Stimulated activated memory B cell treated with anti-CD40 and anti-IgM and Interleukin-4, amounts not matched to agents 10 μg/mL and 1 μg/mL and 100 μg/mL, for 72 hours (primary cell): ENCODE measurements at regions not wholly inside any gene's neighbourhood (a gene's known extent, or its start where the extent isn't known, plus 50 kb on each side); places are given as distances from the start of the nearest gene placed in this dataset.

Experiments
- ATAC-seq: fragments of 150-1000 bp; cut with Tn5 transposase; 2 replicates; pipeline ENCODE4 v1.10.0; 2021
- H3K27ac Mint-ChIP-seq: one replicate; pipeline ENCODE4 v1.8.0; 2022; ENCODE audit warnings: mild to moderate bottlenecking, mixed read lengths
- H3K27me3 Mint-ChIP-seq: one replicate; pipeline ENCODE4 v1.8.0; 2022; ENCODE audit warnings: mixed read lengths
- H3K36me3 Mint-ChIP-seq: one replicate; pipeline ENCODE4 v1.8.0; 2022; ENCODE audit warnings: mixed read lengths
- H3K4me1 Mint-ChIP-seq: one replicate; pipeline ENCODE4 v1.8.0; 2022; ENCODE audit warnings: mixed read lengths
- H3K4me3 Mint-ChIP-seq: one replicate; pipeline ENCODE4 v1.8.0; 2022; ENCODE audit warnings: mild to moderate bottlenecking, moderate library complexity, mixed read lengths
- H3K9me3 Mint-ChIP-seq: one replicate; pipeline ENCODE4 v1.8.0; 2022; ENCODE audit warnings: mixed read lengths

- no peak overlapping the region for H3K27ac Mint-ChIP-seq
- no peaks in the 10 kb centered on the region for H3K9me3 Mint-ChIP-seq
- no peaks in the 10 kb centered on the region for H3K27me3 Mint-ChIP-seq
- no peaks in the 10 kb centered on the region for H3K4me1 Mint-ChIP-seq
- H3K4me3 Mint-ChIP-seq: no peak overlapping the region
- no peaks in the 10 kb centered on the region for H3K36me3 Mint-ChIP-seq
- ATAC-seq: no peak
Observed at GRCh38 chr1:14067711-14068110, 367.7 kb downstream of the PRDM2 start.

GRCh38 chr1:14071581-14071980 is 371.6 kb downstream of the PRDM2 start:
- Mint-ChIP-seq H3K27me3 (no peaks in the 10 kb centered on the region), H3K36me3 (no peaks in the 10 kb centered on the region), H3K27ac (no peak overlapping the region), H3K4me1 (no peaks in the 10 kb centered on the region), H3K9me3 (no peaks in the 10 kb centered on the region), H3K4me3 (no peak overlapping the region)
- no peak for ATAC-seq

- no peak overlapping the region for H3K27ac Mint-ChIP-seq
- H3K4me1 Mint-ChIP-seq: no peaks in the 10 kb centered on the region
- no peaks in the 10 kb centered on the region for H3K36me3 Mint-ChIP-seq
- H3K27me3 Mint-ChIP-seq: no peaks in the 10 kb centered on the region
- no peak overlapping the region for H3K4me3 Mint-ChIP-seq
- H3K9me3 Mint-ChIP-seq: no peaks in the 10 kb centered on the region
- no peak for ATAC-seq
Observed at GRCh38 chr1:14080653-14081052, 380.7 kb downstream of the PRDM2 start.

GRCh38 chr1:14082331-14082730 is 382.3 kb downstream of the PRDM2 start:
- H3K4me3 Mint-ChIP-seq: no peak overlapping the region

GRCh38 chr1:14083277-14083676 is 383.3 kb downstream of the PRDM2 start:
- Mint-ChIP-seq H3K36me3 (no peaks in the 10 kb centered on the region), H3K4me3 (no peak overlapping the region), H3K27me3 (no peaks in the 10 kb centered on the region), H3K27ac (no peak overlapping the region), H3K4me1 (no peaks in the 10 kb centered on the region), H3K9me3 (no peaks in the 10 kb centered on the region)
- ATAC-seq: no peak

More at GRCh38 chr1:14082331-14082730, 382.3 kb downstream of the PRDM2 start:
- Mint-ChIP-seq H3K4me1 (no peaks in the 10 kb centered on the region), H3K27me3 (no peaks in the 10 kb centered on the region), H3K9me3 (no peaks in the 10 kb centered on the region), H3K27ac (no peak overlapping the region), H3K36me3 (no peaks in the 10 kb centered on the region)
- no peak for ATAC-seq

GRCh38 chr1:14083706-14084105 is 383.7 kb downstream of the PRDM2 start:
- ATAC-seq: no peak
- no peaks in the 10 kb centered on the region for H3K27me3 Mint-ChIP-seq
- H3K9me3 Mint-ChIP-seq: no peaks in the 10 kb centered on the region
- no peaks in the 10 kb centered on the region for H3K36me3 Mint-ChIP-seq
- H3K4me1 Mint-ChIP-seq: no peaks in the 10 kb centered on the region
- H3K27ac Mint-ChIP-seq: no peak overlapping the region
- H3K4me3 Mint-ChIP-seq: no peak overlapping the region

GRCh38 chr1:14090062-14090461 is 390.1 kb downstream of the PRDM2 start:
- no peak for ATAC-seq
- peaks cover 9% of the 10 kb centered on the region for H3K9me3 Mint-ChIP-seq
- H3K4me3 Mint-ChIP-seq: no peak overlapping the region
- H3K27ac Mint-ChIP-seq: no peak overlapping the region
- H3K36me3 Mint-ChIP-seq: peaks cover 7% of the 10 kb centered on the region
- peaks cover 34% of the 10 kb centered on the region for H3K27me3 Mint-ChIP-seq
- H3K4me1 Mint-ChIP-seq: no peaks in the 10 kb centered on the region

- Mint-ChIP-seq H3K4me1 (no peaks in the 10 kb centered on the region), H3K27me3 (peaks cover 34% of the 10 kb centered on the region), H3K4me3 (no peak overlapping the region), H3K27ac (no peak overlapping the region), H3K9me3 (peaks cover 9% of the 10 kb centered on the region), H3K36me3 (peaks cover 7% of the 10 kb centered on the region)
- ATAC-seq: no peak
Observed at GRCh38 chr1:14090531-14090930, 390.5 kb downstream of the PRDM2 start.

- H3K4me1 Mint-ChIP-seq: no peaks in the 10 kb centered on the region
- no peak overlapping the region for H3K27ac Mint-ChIP-seq
- H3K27me3 Mint-ChIP-seq: peaks cover 32% of the 10 kb centered on the region
Observed at GRCh38 chr1:14094611-14095400, 394.8 kb downstream of the PRDM2 start.

GRCh38 chr1:14098294-14098913 is 398.4 kb downstream of the PRDM2 start:
- Mint-ChIP-seq H3K36me3 (no peaks in the 10 kb centered on the region), H3K27ac (no peak overlapping the region), H3K27me3 (peaks cover 13% of the 10 kb centered on the region), H3K4me3 (no peak overlapping the region), H3K4me1 (no peaks in the 10 kb centered on the region), H3K9me3 (peaks cover 3% of the 10 kb centered on the region)
- ATAC-seq: no peak

More at GRCh38 chr1:14094611-14095400, 394.8 kb downstream of the PRDM2 start:
- H3K36me3 Mint-ChIP-seq: peaks cover 7% of the 10 kb centered on the region
- peaks cover 9% of the 10 kb centered on the region for H3K9me3 Mint-ChIP-seq
- no peak overlapping the region for H3K4me3 Mint-ChIP-seq
- no peak for ATAC-seq

GRCh38 chr1:14100444-14100843 is 400.5 kb downstream of the PRDM2 start:
- H3K4me3 Mint-ChIP-seq: no peak overlapping the region
- ATAC-seq: no peak

GRCh38 chr1:14100919-14101318 is 400.9 kb downstream of the PRDM2 start:
- Mint-ChIP-seq H3K4me3 (no peak overlapping the region), H3K27me3 (peaks cover 8% of the 10 kb centered on the region)
- ATAC-seq: no peak

More at GRCh38 chr1:14100444-14100843, 400.5 kb downstream of the PRDM2 start:
- H3K27me3 Mint-ChIP-seq: peaks cover 8% of the 10 kb centered on the region
- peaks cover 3% of the 10 kb centered on the region for H3K9me3 Mint-ChIP-seq
- H3K4me1 Mint-ChIP-seq: no peaks in the 10 kb centered on the region
- no peaks in the 10 kb centered on the region for H3K36me3 Mint-ChIP-seq
- no peak overlapping the region for H3K27ac Mint-ChIP-seq

GRCh38 chr1:14102180-14102579 is 402.2 kb downstream of the PRDM2 start:
- peaks cover 3% of the 10 kb centered on the region for H3K9me3 Mint-ChIP-seq
- ATAC-seq: no peak
- H3K27ac Mint-ChIP-seq: no peak overlapping the region
- no peak overlapping the region for H3K4me3 Mint-ChIP-seq
- peaks cover 21% of the 10 kb centered on the region for H3K27me3 Mint-ChIP-seq
- no peaks in the 10 kb centered on the region for H3K4me1 Mint-ChIP-seq
- no peaks in the 10 kb centered on the region for H3K36me3 Mint-ChIP-seq

More at GRCh38 chr1:14100919-14101318, 400.9 kb downstream of the PRDM2 start:
- H3K4me1 Mint-ChIP-seq: no peaks in the 10 kb centered on the region
- H3K9me3 Mint-ChIP-seq: peaks cover 3% of the 10 kb centered on the region
- no peaks in the 10 kb centered on the region for H3K36me3 Mint-ChIP-seq
- H3K27ac Mint-ChIP-seq: no peak overlapping the region

GRCh38 chr1:14103878-14104430 is 404.0 kb downstream of the PRDM2 start:
- no peak overlapping the region for H3K4me3 Mint-ChIP-seq
- H3K4me1 Mint-ChIP-seq: no peaks in the 10 kb centered on the region
- H3K9me3 Mint-ChIP-seq: peaks cover 3% of the 10 kb centered on the region
- H3K36me3 Mint-ChIP-seq: no peaks in the 10 kb centered on the region
- H3K27ac Mint-ChIP-seq: no peak overlapping the region
- peaks cover 25% of the 10 kb centered on the region for H3K27me3 Mint-ChIP-seq
- no peak for ATAC-seq

- no peak overlapping the region for H3K27ac Mint-ChIP-seq
- H3K36me3 Mint-ChIP-seq: no peaks in the 10 kb centered on the region
- H3K4me3 Mint-ChIP-seq: no peak overlapping the region
- ATAC-seq: no peak
- H3K4me1 Mint-ChIP-seq: no peaks in the 10 kb centered on the region
- H3K27me3 Mint-ChIP-seq: peaks cover 22% of the 10 kb centered on the region
- peaks cover 3% of the 10 kb centered on the region for H3K9me3 Mint-ChIP-seq
Observed at GRCh38 chr1:14106126-14106525, 406.1 kb downstream of the PRDM2 start.
